ENCODE measurements at regions not wholly inside any gene's neighbourhood (a gene's known extent, or its start where the extent isn't known, plus 50 kb on each side); places are given as distances from the start of the nearest gene placed in this dataset.

DNA sequence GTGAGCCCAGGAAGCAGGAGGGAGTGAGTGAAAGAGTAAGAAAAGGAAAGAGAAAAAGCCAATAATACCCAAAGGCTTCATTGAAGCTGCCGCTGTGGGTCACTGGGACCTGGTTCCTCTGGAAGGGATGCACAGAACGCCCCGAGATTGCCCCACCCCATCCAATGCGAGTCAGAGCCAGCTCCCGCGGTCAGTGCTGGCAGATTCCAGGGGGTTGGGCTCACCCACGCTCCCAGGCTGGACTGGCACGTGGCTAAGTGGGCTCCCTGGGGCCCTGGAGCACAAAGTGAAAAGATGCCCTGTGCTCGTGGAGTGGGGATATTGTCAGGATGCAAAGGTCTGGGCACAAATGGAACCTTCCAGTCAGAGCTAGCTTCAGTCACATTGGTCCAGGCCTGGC, 117.0 kb downstream of the OAT start:
- TF ChIP-seq ZNF274 (IDR thresholded peaks at IDR 0.05; ENCODE audit: low read depth, low read length): no peak
- TF ChIP-seq YY1 (IDR thresholded peaks at IDR 0.05; ENCODE audit: insufficient read depth, insufficient read length): no peak
- TF ChIP-seq SUZ12 (IDR thresholded peaks at IDR 0.05; ENCODE audit: extremely low read depth, insufficient read depth, insufficient read length): no peak

Data from NT2/D1 (cell line).